Activated naive CD4-positive, alpha-beta T cell treated with anti-CD3 and anti-CD28 coated beads, Interleukin-2, amount 50 U/mL, for 24 hours (primary cell): ENCODE measurements at regions not wholly inside any gene's neighbourhood (a gene's known extent, or its start where the extent isn't known, plus 50 kb on each side); places are given as distances from the start of the nearest gene placed in this dataset.
A peak's percentile ranks its signal among the peaks of the same experiment; 100 is the strongest.
"Not testable (repeated sequence)": the region's sequence is repeated elsewhere in the genome, so short reads cannot be mapped to it uniquely, and the experiment has no call there.

Experiments used
- H3K27ac Mint-ChIP-seq: one replicate; pipeline ENCODE4 v1.8.0; 2021; ENCODE audit warnings: mild to moderate bottlenecking, mixed read lengths
- H3K27me3 Mint-ChIP-seq: one replicate; pipeline ENCODE4 v1.8.0; 2021; ENCODE audit warnings: mixed read lengths
- H3K36me3 Mint-ChIP-seq: one replicate; pipeline ENCODE4 v1.8.0; 2021; ENCODE audit warnings: mixed read lengths
- H3K4me1 Mint-ChIP-seq: one replicate; pipeline ENCODE4 v1.8.0; 2021; ENCODE audit warnings: mixed read lengths
- H3K4me3 Mint-ChIP-seq: one replicate; pipeline ENCODE4 v1.8.0; 2021; ENCODE audit warnings: mild to moderate bottlenecking, mixed read lengths
- H3K9me3 Mint-ChIP-seq: one replicate; pipeline ENCODE4 v1.8.0; 2021; ENCODE audit warnings: mixed read lengths

GRCh38 chr17:21564757-21565156 lies 127.6 kb upstream of the KCNJ18 start:
- H3K4me1 Mint-ChIP-seq, H3K36me3 Mint-ChIP-seq, H3K27ac Mint-ChIP-seq, H3K9me3 Mint-ChIP-seq, H3K4me3 Mint-ChIP-seq: not testable (repeated sequence)
- H3K27me3 Mint-ChIP-seq, result peaks cover 12% of the 10 kb centered on the region

- not testable (repeated sequence) for H3K36me3 Mint-ChIP-seq, H3K4me1 Mint-ChIP-seq, H3K27ac Mint-ChIP-seq, H3K9me3 Mint-ChIP-seq, H3K4me3 Mint-ChIP-seq, H3K27me3 Mint-ChIP-seq
Observed at GRCh38 chr17:21570427-21570826, 121.9 kb upstream of the KCNJ18 start.

- H3K27ac Mint-ChIP-seq, H3K4me3 Mint-ChIP-seq, H3K36me3 Mint-ChIP-seq, H3K9me3 Mint-ChIP-seq, H3K4me1 Mint-ChIP-seq, H3K27me3 Mint-ChIP-seq: not testable (repeated sequence)
Observed at GRCh38 chr17:21572148-21572547, 120.2 kb upstream of the KCNJ18 start.

- H3K4me3 Mint-ChIP-seq, result peak overlapping the region; percentile 51
- H3K27ac Mint-ChIP-seq, result peak overlapping the region; percentile 62
- not testable (repeated sequence) for H3K36me3 Mint-ChIP-seq, H3K4me1 Mint-ChIP-seq, H3K27me3 Mint-ChIP-seq, H3K9me3 Mint-ChIP-seq
Observed at GRCh38 chr17:21573271-21573960, 118.9 kb upstream of the KCNJ18 start.

GRCh38 chr17:21573961-21574610 lies 118.2 kb upstream of the KCNJ18 start:
- H3K27me3 Mint-ChIP-seq, result peaks cover 2% of the 10 kb centered on the region
- peaks cover 2% of the 10 kb centered on the region for H3K36me3 Mint-ChIP-seq
- no peaks in the 10 kb centered on the region for H3K9me3 Mint-ChIP-seq
- peaks cover 7% of the 10 kb centered on the region for H3K4me1 Mint-ChIP-seq
- no peak overlapping the region for H3K27ac Mint-ChIP-seq
- H3K4me3 Mint-ChIP-seq, result peak overlapping the region; percentile 51

GRCh38 chr17:21574611-21575255 lies 117.6 kb upstream of the KCNJ18 start:
- H3K36me3 Mint-ChIP-seq, H3K27ac Mint-ChIP-seq, H3K9me3 Mint-ChIP-seq, H3K27me3 Mint-ChIP-seq, H3K4me1 Mint-ChIP-seq: not testable (repeated sequence)
- H3K4me3 Mint-ChIP-seq, result peak overlapping the region; percentile 51

- not testable (repeated sequence) for H3K4me1 Mint-ChIP-seq, H3K36me3 Mint-ChIP-seq, H3K4me3 Mint-ChIP-seq, H3K27me3 Mint-ChIP-seq, H3K9me3 Mint-ChIP-seq, H3K27ac Mint-ChIP-seq
Observed at GRCh38 chr17:21578783-21579182, 113.5 kb upstream of the KCNJ18 start.

- Mint-ChIP-seq H3K9me3 (no peaks in the 10 kb centered on the region), H3K4me1 (no peaks in the 10 kb centered on the region)
Observed at GRCh38 chr17:21592774-21593173, 99.5 kb upstream of the KCNJ18 start.

GRCh38 chr17:21593452-21594105 lies 98.7 kb upstream of the KCNJ18 start:
- H3K4me1 Mint-ChIP-seq, H3K27ac Mint-ChIP-seq, H3K9me3 Mint-ChIP-seq, H3K4me3 Mint-ChIP-seq, H3K27me3 Mint-ChIP-seq, H3K36me3 Mint-ChIP-seq: not testable (repeated sequence)

More at GRCh38 chr17:21592774-21593173, 99.5 kb upstream of the KCNJ18 start:
- no peak overlapping the region for H3K4me3 Mint-ChIP-seq
- H3K36me3 Mint-ChIP-seq, result no peaks in the 10 kb centered on the region
- H3K27ac Mint-ChIP-seq, result no peak overlapping the region
- peaks cover 7% of the 10 kb centered on the region for H3K27me3 Mint-ChIP-seq

- Mint-ChIP-seq H3K4me1 (no peaks in the 10 kb centered on the region), H3K27ac (no peak overlapping the region), H3K4me3 (no peak overlapping the region), H3K36me3 (no peaks in the 10 kb centered on the region), H3K27me3 (peaks cover 9% of the 10 kb centered on the region), H3K9me3 (no peaks in the 10 kb centered on the region)
Observed at GRCh38 chr17:21595086-21595485, 97.2 kb upstream of the KCNJ18 start.

GRCh38 chr17:21602176-21602575 lies 90.1 kb upstream of the KCNJ18 start:
- Mint-ChIP-seq H3K4me3 (no peak overlapping the region), H3K27me3 (peaks cover 19% of the 10 kb centered on the region), H3K36me3 (no peaks in the 10 kb centered on the region), H3K9me3 (no peaks in the 10 kb centered on the region), H3K4me1 (no peaks in the 10 kb centered on the region), H3K27ac (no peak overlapping the region)

- H3K27ac Mint-ChIP-seq, H3K4me1 Mint-ChIP-seq, H3K9me3 Mint-ChIP-seq, H3K36me3 Mint-ChIP-seq, H3K4me3 Mint-ChIP-seq: not testable (repeated sequence)
- H3K27me3 Mint-ChIP-seq, result peaks cover 14% of the 10 kb centered on the region
Observed at GRCh38 chr17:21603292-21603691, 89.0 kb upstream of the KCNJ18 start.

- H3K27ac Mint-ChIP-seq, H3K27me3 Mint-ChIP-seq, H3K4me1 Mint-ChIP-seq, H3K36me3 Mint-ChIP-seq, H3K9me3 Mint-ChIP-seq, H3K4me3 Mint-ChIP-seq: not testable (repeated sequence)
Observed at GRCh38 chr17:21611443-21611842, 80.9 kb upstream of the KCNJ18 start.

- H3K36me3 Mint-ChIP-seq, H3K4me1 Mint-ChIP-seq, H3K9me3 Mint-ChIP-seq, H3K27me3 Mint-ChIP-seq, H3K4me3 Mint-ChIP-seq, H3K27ac Mint-ChIP-seq: not testable (repeated sequence)
Observed at GRCh38 chr17:21612123-21613070, 79.9 kb upstream of the KCNJ18 start.

- Mint-ChIP-seq H3K4me3 (no peak overlapping the region), H3K27ac (no peak overlapping the region), H3K4me1 (no peaks in the 10 kb centered on the region), H3K27me3 (peaks cover 4% of the 10 kb centered on the region), H3K36me3 (no peaks in the 10 kb centered on the region), H3K9me3 (no peaks in the 10 kb centered on the region)
Observed at GRCh38 chr17:21613071-21613429, 79.3 kb upstream of the KCNJ18 start.
